HepG2 (cell line): ENCODE measurements at regions not wholly inside any gene's neighbourhood (a gene's known extent, or its start where the extent isn't known, plus 50 kb on each side); places are given as distances from the start of the nearest gene placed in this dataset.

Source experiments
- ATF3 ChIP-seq: sonication (generic); formaldehyde crosslinking; IDR thresholded peaks from 2 replicates; pipeline ENCODE4 v1.4.0; 2020; ENCODE audit warnings: missing genetic modification reagents
- CCDC6 ChIP-seq: sonication (generic); formaldehyde crosslinking; IDR thresholded peaks from 2 replicates; pipeline ENCODE4 v1.8.1; 2022; ENCODE audit warnings: mild to moderate bottlenecking, missing genetic modification reagents, moderate library complexity
- FOXK1 ChIP-seq: sonication (generic); formaldehyde crosslinking; IDR thresholded peaks from 2 replicates; pipeline ENCODE4 v1.4.0; 2020; ENCODE audit warnings: low read depth, missing genetic modification reagents, borderline replicate concordance
- SMYD3 ChIP-seq: sonication (generic); formaldehyde crosslinking; IDR thresholded peaks from 2 replicates; pipeline ENCODE4 v1.8.1; 2023; ENCODE audit warnings: mild to moderate bottlenecking, missing genetic modification reagents
- ZKSCAN1 ChIP-seq: fragments of 150-350 bp; IDR thresholded peaks from 2 replicates; pipeline ENCODE4 v1.6.1; 2014; ENCODE audit warnings: low read length
- ZNF382 ChIP-seq: sonication (generic); formaldehyde crosslinking; IDR thresholded peaks from 2 replicates; pipeline ENCODE4 v1.5.0; 2020; ENCODE audit warnings: missing genetic modification reagents, mild to moderate bottlenecking, borderline replicate concordance
- TF ChIP-seq, protein P1 (sequence below), 2 experiments: fragments of 450-650 bp in 1 of 2; sonication (generic) in 1 of 2; formaldehyde crosslinking in 1 of 2; IDR thresholded peaks; 2 replicates each; pipeline versions ENCODE4 v1.6.1 to v1.8.0; 2016 to 2022; ENCODE audit warnings: antibody characterized with exemption in 1 of 2, mild to moderate bottlenecking in 1 of 2, missing genetic modification reagents in 1 of 2

GRCh38 chr19:28446511-28446910 lies 766.4 kb downstream of the UQCRFS1 start:
- no peak for TF ChIP-seq ZKSCAN1
- no peak for TF ChIP-seq CCDC6 (CRISPR knock-in tag)
- no peak for TF ChIP-seq SMYD3
- TF ChIP-seq ATF3 (CRISPR knock-in tag), result no peak
- TF ChIP-seq FOXK1 (CRISPR knock-in tag), result no peak
- TF ChIP-seq, protein P1, sequence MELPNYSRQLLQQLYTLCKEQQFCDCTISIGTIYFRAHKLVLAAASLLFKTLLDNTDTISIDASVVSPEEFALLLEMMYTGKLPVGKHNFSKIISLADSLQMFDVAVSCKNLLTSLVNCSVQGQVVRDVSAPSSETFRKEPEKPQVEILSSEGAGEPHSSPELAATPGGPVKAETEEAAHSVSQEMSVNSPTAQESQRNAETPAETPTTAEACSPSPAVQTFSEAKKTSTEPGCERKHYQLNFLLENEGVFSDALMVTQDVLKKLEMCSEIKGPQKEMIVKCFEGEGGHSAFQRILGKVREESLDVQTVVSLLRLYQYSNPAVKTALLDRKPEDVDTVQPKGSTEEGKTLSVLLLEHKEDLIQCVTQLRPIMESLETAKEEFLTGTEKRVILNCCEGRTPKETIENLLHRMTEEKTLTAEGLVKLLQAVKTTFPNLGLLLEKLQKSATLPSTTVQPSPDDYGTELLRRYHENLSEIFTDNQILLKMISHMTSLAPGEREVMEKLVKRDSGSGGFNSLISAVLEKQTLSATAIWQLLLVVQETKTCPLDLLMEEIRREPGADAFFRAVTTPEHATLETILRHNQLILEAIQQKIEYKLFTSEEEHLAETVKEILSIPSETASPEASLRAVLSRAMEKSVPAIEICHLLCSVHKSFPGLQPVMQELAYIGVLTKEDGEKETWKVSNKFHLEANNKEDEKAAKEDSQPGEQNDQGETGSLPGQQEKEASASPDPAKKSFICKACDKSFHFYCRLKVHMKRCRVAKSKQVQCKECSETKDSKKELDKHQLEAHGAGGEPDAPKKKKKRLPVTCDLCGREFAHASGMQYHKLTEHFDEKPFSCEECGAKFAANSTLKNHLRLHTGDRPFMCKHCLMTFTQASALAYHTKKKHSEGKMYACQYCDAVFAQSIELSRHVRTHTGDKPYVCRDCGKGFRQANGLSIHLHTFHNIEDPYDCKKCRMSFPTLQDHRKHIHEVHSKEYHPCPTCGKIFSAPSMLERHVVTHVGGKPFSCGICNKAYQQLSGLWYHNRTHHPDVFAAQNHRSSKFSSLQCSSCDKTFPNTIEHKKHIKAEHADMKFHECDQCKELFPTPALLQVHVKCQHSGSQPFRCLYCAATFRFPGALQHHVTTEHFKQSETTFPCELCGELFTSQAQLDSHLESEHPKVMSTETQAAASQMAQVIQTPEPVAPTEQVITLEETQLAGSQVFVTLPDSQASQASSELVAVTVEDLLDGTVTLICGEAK (IDR thresholded peaks at IDR 0.05), result no peak
- TF ChIP-seq, protein P1 (CRISPR knock-in tag; IDR thresholded peaks at IDR 0.05), result no peak
- TF ChIP-seq ZNF382 (CRISPR knock-in tag), result no peak
